ENCODE measurements at regions not wholly inside any gene's neighbourhood (a gene's known extent, or its start where the extent isn't known, plus 50 kb on each side); places are given as distances from the start of the nearest gene placed in this dataset.

GRCh38 chr1:30638811-30639210 lies 84.6 kb downstream of the MATN1 start:
- DNase-seq (ENCODE audit: low read depth in 2 of 3, low spot score in 2 of 3): no peak

GRCh38 chr1:30638086-30638485 lies 85.3 kb downstream of the MATN1 start:
- DNase-seq (ENCODE audit: low read depth in 2 of 3, low spot score in 2 of 3): no peak

GRCh38 chr1:30637183-30637980 lies 86.0 kb downstream of the MATN1 start:
- no peak for DNase-seq (ENCODE audit: low read depth in 2 of 3, low spot score in 2 of 3)

- DNase-seq (ENCODE audit: low read depth in 2 of 3, low spot score in 2 of 3): no peak
Observed at GRCh38 chr1:30636621-30637020, 86.8 kb downstream of the MATN1 start.

GRCh38 chr1:30635391-30635975 lies 87.9 kb downstream of the MATN1 start:
- no peak for DNase-seq (ENCODE audit: low read depth in 2 of 3, low spot score in 2 of 3)

- DNase-seq (ENCODE audit: low read depth in 2 of 3, low spot score in 2 of 3): no peak
Observed at GRCh38 chr1:30634507-30634906, 88.9 kb downstream of the MATN1 start.

GRCh38 chr1:30633294-30633693 lies 90.1 kb downstream of the MATN1 start:
- no peak for DNase-seq (ENCODE audit: low read depth in 2 of 3, low spot score in 2 of 3)

GRCh38 chr1:30632481-30632880 lies 90.9 kb downstream of the MATN1 start:
- no peak for DNase-seq (ENCODE audit: low read depth in 2 of 3, low spot score in 2 of 3)

- DNase-seq (ENCODE audit: low read depth in 2 of 3, low spot score in 2 of 3): no peak
Observed at GRCh38 chr1:30631700-30632099, 91.7 kb downstream of the MATN1 start.

GRCh38 chr1:30629501-30629900 lies 93.9 kb downstream of the MATN1 start:
- no peak for DNase-seq (ENCODE audit: low read depth in 2 of 3, low spot score in 2 of 3)

GRCh38 chr1:30627994-30628393 lies 95.4 kb downstream of the MATN1 start:
- no peak for DNase-seq (ENCODE audit: low read depth in 2 of 3, low spot score in 2 of 3)

- DNase-seq (ENCODE audit: low read depth in 2 of 3, low spot score in 2 of 3): no peak
Observed at GRCh38 chr1:30627206-30627605, 96.2 kb downstream of the MATN1 start.

- DNase-seq (ENCODE audit: low read depth in 2 of 3, low spot score in 2 of 3): no peak
Observed at GRCh38 chr1:30623431-30623830, 100.0 kb downstream of the MATN1 start.

- DNase-seq (ENCODE audit: low read depth in 2 of 3, low spot score in 2 of 3): no peak
Observed at GRCh38 chr1:30619619-30620018, 103.8 kb downstream of the MATN1 start.

GRCh38 chr1:30618335-30618747 lies 105.0 kb downstream of the MATN1 start:
- no peak for DNase-seq (ENCODE audit: low read depth in 2 of 3, low spot score in 2 of 3)

- DNase-seq (ENCODE audit: low read depth in 2 of 3, low spot score in 2 of 3): no peak
Observed at GRCh38 chr1:30616759-30617158, 106.6 kb downstream of the MATN1 start.

- DNase-seq (ENCODE audit: low read depth in 2 of 3, low spot score in 2 of 3): no peak
Observed at GRCh38 chr1:30615816-30616590, 107.4 kb downstream of the MATN1 start.

GRCh38 chr1:30615076-30615795 lies 108.1 kb downstream of the MATN1 start:
- no peak for DNase-seq (ENCODE audit: low read depth in 2 of 3, low spot score in 2 of 3)

GRCh38 chr1:30613188-30613587 lies 110.2 kb downstream of the MATN1 start:
- no peak for DNase-seq (ENCODE audit: low read depth in 2 of 3, low spot score in 2 of 3)

GRCh38 chr1:30612536-30613065 lies 110.8 kb downstream of the MATN1 start:
- peak in 1 of 3 donors; percentile 4 for DNase-seq (ENCODE audit: low read depth in 2 of 3, low spot score in 2 of 3)
